Activated naive CD8-positive, alpha-beta T cell (primary cell): ENCODE measurements at regions not wholly inside any gene's neighbourhood (a gene's known extent, or its start where the extent isn't known, plus 50 kb on each side); places are given as distances from the start of the nearest gene placed in this dataset.
A peak's percentile ranks its signal among the peaks of the same experiment; 100 is the strongest.
"Not testable (repeated sequence)": the region's sequence is repeated elsewhere in the genome, so short reads cannot be mapped to it uniquely, and the experiment has no call there.

Experiments
- H3K27ac Mint-ChIP-seq: one replicate; pipeline ENCODE4 v1.8.0; 2021; ENCODE audit warnings: mixed read lengths
- H3K27me3 Mint-ChIP-seq: one replicate; pipeline ENCODE4 v1.8.0; 2021; ENCODE audit warnings: mixed read lengths
- H3K36me3 Mint-ChIP-seq: one replicate; pipeline ENCODE4 v1.8.0; 2021; ENCODE audit warnings: mixed read lengths
- H3K4me1 Mint-ChIP-seq: one replicate; pipeline ENCODE4 v1.8.0; 2021; ENCODE audit warnings: low read depth, mixed read lengths
- H3K4me3 Mint-ChIP-seq: one replicate; pipeline ENCODE4 v1.8.0; 2021; ENCODE audit warnings: mild to moderate bottlenecking, mixed read lengths
- H3K9me3 Mint-ChIP-seq: one replicate; pipeline ENCODE4 v1.8.0; 2021; ENCODE audit warnings: low read depth, mixed read lengths

- peaks cover under 1% of the 10 kb centered on the region for H3K4me1 Mint-ChIP-seq
Measured at GRCh38 chr3:106282943-106283342, 414.1 kb upstream of the CBLB start.

DNA sequence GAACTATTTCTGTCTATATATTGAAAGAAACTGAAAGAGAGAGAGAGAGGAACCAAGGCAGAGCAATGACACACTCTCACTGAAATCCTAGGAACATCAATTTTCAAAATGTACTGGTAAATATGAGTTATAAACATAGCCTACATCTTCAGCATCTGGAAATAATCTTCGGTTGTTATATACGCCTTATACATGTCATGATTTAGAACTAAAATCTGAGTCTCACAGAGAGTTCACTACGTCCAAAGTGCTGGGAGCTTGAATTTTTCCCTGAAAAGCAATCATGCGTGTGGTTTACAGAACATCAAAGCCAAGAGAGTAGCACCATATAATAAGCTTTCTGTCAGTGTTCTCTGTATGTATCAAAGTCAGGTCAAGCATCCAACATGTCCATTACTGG is 420.0 kb upstream of the CBLB start:
- Mint-ChIP-seq H3K36me3 (peaks cover 4% of the 10 kb centered on the region), H3K9me3 (no peaks in the 10 kb centered on the region), H3K27ac (no peak overlapping the region), H3K4me1 (peaks cover 14% of the 10 kb centered on the region), H3K27me3 (no peaks in the 10 kb centered on the region), H3K4me3 (no peak overlapping the region)

More at GRCh38 chr3:106282943-106283342, 414.1 kb upstream of the CBLB start:
- H3K36me3 Mint-ChIP-seq = peaks cover 4% of the 10 kb centered on the region
- no peak overlapping the region for H3K4me3 Mint-ChIP-seq
- no peaks in the 10 kb centered on the region for H3K9me3 Mint-ChIP-seq
- no peaks in the 10 kb centered on the region for H3K27me3 Mint-ChIP-seq
- no peak overlapping the region for H3K27ac Mint-ChIP-seq

DNA sequence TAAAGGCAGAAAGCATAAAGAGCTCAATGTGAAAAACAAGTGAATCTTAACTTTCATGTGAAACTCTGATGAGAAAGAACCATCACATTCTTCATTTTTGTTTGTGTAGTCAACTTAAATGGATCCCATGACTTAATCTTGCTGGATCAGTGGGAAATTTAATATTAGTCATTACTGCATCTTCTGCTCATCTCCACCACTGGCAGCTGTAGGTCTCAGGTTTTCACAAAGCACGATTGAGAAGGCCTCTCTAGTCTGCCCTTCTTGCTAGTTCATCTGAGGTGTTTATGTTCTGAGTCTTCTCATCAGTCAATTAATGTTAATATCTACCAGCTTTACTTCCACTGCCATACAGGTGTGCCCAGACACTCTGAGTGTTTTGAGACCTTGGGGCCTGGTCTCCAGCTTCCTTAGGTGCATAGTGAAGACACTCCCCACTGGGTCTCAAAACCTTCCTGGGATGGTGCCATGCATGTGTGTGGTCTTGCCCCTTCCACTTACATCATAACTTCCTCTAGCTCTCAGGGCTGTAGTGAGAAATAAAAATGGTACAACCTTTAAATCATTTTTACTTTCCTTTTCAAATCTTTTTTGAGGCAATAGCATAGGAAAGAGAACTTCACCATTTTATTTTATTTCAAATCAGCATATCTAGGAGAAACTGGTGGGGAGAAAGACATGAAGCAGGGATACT is 421.6 kb upstream of the CBLB start:
- Mint-ChIP-seq H3K27ac (peak overlapping the region; percentile 59), H3K4me3 (no peak overlapping the region), H3K27me3 (no peaks in the 10 kb centered on the region), H3K4me1 (peaks cover 14% of the 10 kb centered on the region), H3K9me3 (no peaks in the 10 kb centered on the region), H3K36me3 (peaks cover 4% of the 10 kb centered on the region)

- Mint-ChIP-seq H3K27me3 (no peaks in the 10 kb centered on the region), H3K27ac (no peak overlapping the region), H3K4me3 (no peak overlapping the region), H3K36me3 (no peaks in the 10 kb centered on the region), H3K4me1 (peaks cover 20% of the 10 kb centered on the region), H3K9me3 (no peaks in the 10 kb centered on the region)
Measured at GRCh38 chr3:106293161-106293560, 424.3 kb upstream of the CBLB start.

- no peak overlapping the region for H3K27ac Mint-ChIP-seq
- H3K4me3 Mint-ChIP-seq = no peak overlapping the region
- H3K27me3 Mint-ChIP-seq = no peaks in the 10 kb centered on the region
- H3K36me3 Mint-ChIP-seq = no peaks in the 10 kb centered on the region
- H3K9me3 Mint-ChIP-seq = no peaks in the 10 kb centered on the region
- H3K4me1 Mint-ChIP-seq = peaks cover 19% of the 10 kb centered on the region
Measured at GRCh38 chr3:106294121-106294520, 425.3 kb upstream of the CBLB start.

DNA sequence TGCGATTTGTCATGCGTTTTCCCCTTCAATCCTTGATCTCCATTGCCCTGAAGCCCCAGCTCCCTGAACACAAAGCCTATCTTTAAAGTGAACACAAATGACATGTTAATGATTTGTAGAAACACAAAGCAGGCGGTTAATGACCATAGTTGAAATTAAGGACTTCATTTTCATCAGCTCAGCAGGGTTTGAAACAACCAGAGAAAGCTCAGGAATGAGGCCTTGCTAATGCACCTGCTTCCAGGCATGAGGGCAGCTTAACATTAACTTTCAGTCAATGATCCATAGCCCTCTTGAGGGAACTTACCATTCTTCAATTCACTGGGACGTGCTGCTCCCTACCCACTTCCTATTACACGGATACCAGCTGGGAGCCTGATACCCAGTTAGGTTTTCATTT is 427.2 kb upstream of the CBLB start:
- Mint-ChIP-seq H3K36me3 (peaks cover 2% of the 10 kb centered on the region), H3K27me3 (no peaks in the 10 kb centered on the region), H3K4me3 (no peak overlapping the region), H3K4me1 (peaks cover 22% of the 10 kb centered on the region), H3K9me3 (peaks cover 3% of the 10 kb centered on the region), H3K27ac (no peak overlapping the region)

DNA sequence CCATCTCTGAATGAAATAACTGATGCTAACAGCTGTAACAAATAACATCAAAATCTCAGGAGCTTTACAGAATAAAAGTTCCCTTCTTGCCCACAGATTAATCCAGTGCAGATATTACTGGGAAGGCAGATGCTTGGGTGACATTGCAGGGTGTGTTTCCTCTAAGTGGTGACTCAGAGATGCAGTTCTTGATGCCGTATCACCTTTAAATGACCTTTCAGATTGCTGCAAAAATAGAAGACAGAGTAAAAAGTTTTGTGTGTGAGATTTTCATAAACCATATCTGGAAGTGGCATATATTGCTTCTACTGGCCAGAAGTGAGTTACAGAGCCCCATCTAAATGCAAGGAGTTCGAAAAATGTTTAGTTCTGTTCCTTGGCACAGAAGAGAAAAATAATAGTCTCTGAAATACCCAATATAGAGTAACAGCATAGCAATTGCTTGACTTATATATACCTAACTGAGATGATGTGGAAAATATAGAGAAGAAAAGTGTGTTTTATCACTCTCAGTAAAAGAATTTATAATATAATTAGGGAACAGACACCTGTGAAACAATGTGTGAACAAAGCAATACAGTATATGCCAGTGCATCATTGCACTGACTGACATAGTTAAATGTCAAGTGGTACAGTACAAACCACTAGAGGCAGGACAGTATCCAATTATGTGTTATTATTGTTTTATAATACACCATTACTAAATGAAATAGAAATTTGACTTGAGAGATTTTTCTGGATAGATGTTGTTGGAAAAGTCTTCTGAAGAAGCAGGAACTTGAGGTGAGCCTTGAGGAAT is 430.7 kb upstream of the CBLB start:
- Mint-ChIP-seq H3K4me1 (peaks cover 49% of the 10 kb centered on the region), H3K9me3 (peaks cover 3% of the 10 kb centered on the region), H3K27me3 (no peaks in the 10 kb centered on the region), H3K27ac (peak overlapping the region; percentile 30), H3K4me3 (peak overlapping the region; percentile 1), H3K36me3 (peaks cover 2% of the 10 kb centered on the region)

DNA sequence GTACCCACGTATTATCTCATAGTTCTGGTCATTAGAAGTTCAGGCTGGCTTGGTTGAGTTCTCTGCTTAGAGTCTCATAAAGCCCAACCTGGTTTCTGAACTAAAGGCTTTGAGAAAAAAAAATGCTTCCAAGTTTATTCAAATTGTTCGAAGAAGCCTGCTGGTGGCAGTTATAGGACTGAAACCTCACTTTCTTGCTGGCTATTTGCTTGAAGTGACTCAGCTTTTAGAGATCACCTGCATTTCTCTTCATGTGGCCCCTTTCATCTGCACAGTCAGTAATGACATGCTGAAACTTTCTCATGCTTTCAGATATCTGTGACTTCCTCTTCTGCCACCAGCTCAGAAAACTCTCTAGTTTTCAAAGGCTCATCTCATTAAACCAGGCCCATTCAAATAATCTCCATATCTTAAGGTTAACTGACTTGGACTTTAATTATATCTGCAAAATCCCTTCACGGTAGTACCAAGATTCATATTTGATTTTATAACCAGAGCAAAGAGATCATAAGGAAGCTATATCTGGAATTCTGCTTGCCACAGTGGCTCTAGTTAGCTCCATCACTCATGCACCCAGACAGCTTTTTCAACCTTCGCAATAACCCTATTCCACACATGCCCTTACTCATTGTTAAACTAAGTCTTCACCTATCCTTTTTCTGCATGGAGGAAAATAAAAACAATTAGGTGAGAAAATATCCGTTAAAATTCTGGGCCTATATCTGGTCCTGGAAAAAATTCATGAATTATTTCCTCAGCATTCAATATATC is 433.8 kb upstream of the CBLB start:
- Mint-ChIP-seq H3K4me3 (peak overlapping the region; percentile 15), H3K9me3 (peaks cover 3% of the 10 kb centered on the region), H3K4me1 (peaks cover 49% of the 10 kb centered on the region), H3K27me3 (no peaks in the 10 kb centered on the region), H3K27ac (peak overlapping the region; percentile 64), H3K36me3 (peaks cover 2% of the 10 kb centered on the region)

- Mint-ChIP-seq H3K4me3 (no peak overlapping the region), H3K9me3 (peaks cover 3% of the 10 kb centered on the region), H3K27me3 (no peaks in the 10 kb centered on the region), H3K4me1 (peaks cover 42% of the 10 kb centered on the region), H3K36me3 (peaks cover 2% of the 10 kb centered on the region), H3K27ac (no peak overlapping the region)
Measured at GRCh38 chr3:106303766-106304165, 435.0 kb upstream of the CBLB start.

DNA sequence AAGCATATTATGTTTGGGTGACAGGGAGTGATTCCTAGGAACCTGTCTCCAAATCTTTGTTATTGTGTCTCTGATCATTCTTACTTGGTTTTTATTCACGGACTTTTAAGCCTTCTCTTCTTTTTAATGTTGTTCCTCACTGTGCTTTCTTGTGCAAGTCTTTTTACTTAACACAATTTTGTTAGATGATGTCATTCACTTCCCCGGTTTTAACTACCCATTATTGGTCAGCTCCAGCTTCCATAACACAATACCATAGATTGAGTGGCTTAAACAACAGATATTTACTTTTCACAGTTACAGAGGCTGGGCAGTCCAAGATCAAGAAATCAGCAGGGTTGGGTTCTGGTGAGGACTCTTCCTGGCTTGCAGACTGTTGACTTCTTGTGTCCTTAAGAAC is 436.3 kb upstream of the CBLB start:
- Mint-ChIP-seq H3K36me3 (peaks cover 1% of the 10 kb centered on the region), H3K4me3 (no peak overlapping the region), H3K4me1 (peaks cover 34% of the 10 kb centered on the region), H3K27ac (no peak overlapping the region), H3K27me3 (no peaks in the 10 kb centered on the region), H3K9me3 (peaks cover 2% of the 10 kb centered on the region)

DNA sequence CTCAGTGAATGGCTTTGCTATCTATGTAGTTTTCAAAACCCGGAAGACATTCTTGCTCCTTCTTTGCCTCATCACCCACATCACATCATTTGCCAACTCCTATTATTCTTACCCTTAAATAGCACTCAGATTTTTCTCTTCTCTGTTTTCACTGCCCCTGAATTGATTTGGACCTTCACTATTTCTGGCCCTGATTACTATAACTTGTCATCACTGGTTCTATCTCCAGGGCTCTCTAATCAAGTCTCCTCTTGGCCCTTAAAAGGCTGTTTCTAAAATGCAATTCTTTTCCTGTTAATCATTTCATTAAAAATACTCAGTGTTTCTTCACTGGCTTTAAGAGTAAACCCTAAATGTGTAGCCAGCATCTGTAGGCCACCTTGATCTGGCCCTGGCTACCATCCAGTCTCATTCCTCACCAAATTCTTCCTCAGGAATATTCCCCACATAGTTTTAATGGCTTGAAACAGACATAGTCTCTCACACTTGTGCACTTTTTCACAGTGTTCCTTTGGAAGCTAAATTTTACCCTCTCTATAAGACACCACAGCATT is 437.1 kb upstream of the CBLB start:
- Mint-ChIP-seq H3K27me3 (no peaks in the 10 kb centered on the region), H3K4me1 (peaks cover 30% of the 10 kb centered on the region), H3K4me3 (no peak overlapping the region), H3K27ac (no peak overlapping the region), H3K36me3 (no peaks in the 10 kb centered on the region), H3K9me3 (no peaks in the 10 kb centered on the region)

DNA sequence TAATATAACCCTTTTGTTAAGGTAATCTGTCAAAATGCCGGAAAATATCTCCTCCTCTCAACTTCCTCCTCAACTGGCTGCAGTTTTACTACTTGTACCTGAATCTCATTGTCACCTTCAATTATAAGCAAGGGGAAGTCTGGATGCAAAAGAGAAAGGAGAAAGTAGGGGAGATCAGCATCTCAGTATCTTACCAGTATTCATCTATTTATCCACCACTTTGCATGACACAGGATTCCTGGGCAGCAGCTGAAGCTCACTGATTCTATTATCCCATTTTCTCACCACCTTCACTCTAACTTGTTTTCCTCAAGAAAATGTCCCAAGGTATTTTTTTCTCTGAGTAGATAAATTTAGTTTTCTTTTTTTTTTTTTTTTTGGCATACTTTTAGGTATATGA is 440.5 kb upstream of the CBLB start:
- H3K4me1 Mint-ChIP-seq = peaks cover 5% of the 10 kb centered on the region
- no peaks in the 10 kb centered on the region for H3K9me3 Mint-ChIP-seq
- no peak overlapping the region for H3K4me3 Mint-ChIP-seq
- no peaks in the 10 kb centered on the region for H3K27me3 Mint-ChIP-seq
- no peaks in the 10 kb centered on the region for H3K36me3 Mint-ChIP-seq
- no peak overlapping the region for H3K27ac Mint-ChIP-seq

- H3K27me3 Mint-ChIP-seq, H3K9me3 Mint-ChIP-seq, H3K4me3 Mint-ChIP-seq, H3K36me3 Mint-ChIP-seq, H3K4me1 Mint-ChIP-seq, H3K27ac Mint-ChIP-seq: not testable (repeated sequence)
Measured at GRCh38 chr3:106309798-106310197, 441.0 kb upstream of the CBLB start.

GRCh38 chr3:106317141-106318055 is 448.6 kb upstream of the CBLB start:
- peaks cover 16% of the 10 kb centered on the region for H3K9me3 Mint-ChIP-seq
- H3K4me3 Mint-ChIP-seq = no peak overlapping the region
- peaks cover 2% of the 10 kb centered on the region for H3K36me3 Mint-ChIP-seq
- no peak overlapping the region for H3K27ac Mint-ChIP-seq
- H3K27me3 Mint-ChIP-seq = no peaks in the 10 kb centered on the region
- peaks cover 18% of the 10 kb centered on the region for H3K4me1 Mint-ChIP-seq
